Retinal pigment epithelial cell (primary cell): ENCODE measurements at regions not wholly inside any gene's neighbourhood (a gene's known extent, or its start where the extent isn't known, plus 50 kb on each side); places are given as distances from the start of the nearest gene placed in this dataset.

Experiments used
- DNase-seq: peaks from one replicate; pipeline ENCODE4 v3.0.0-alpha.2; 2010; ENCODE audit warnings: low read depth
- H3K4me3 ChIP-seq: 2 replicates; pipeline ENCODE4 v1.5.1; 2011; ENCODE audit warnings: mild to moderate bottlenecking, low read length, control low read depth, moderate library complexity
- CTCF ChIP-seq: conservative IDR thresholded peaks from 2 replicates; pipeline ENCODE4 v1.5.1; 2011; ENCODE audit warnings: low read depth, low read length, control low read depth, inconsistent platforms

GRCh38 chr5:136853971-136854370, 488.6 kb upstream of the TRPC7 start:
- DNase-seq, result no peak
- no peak overlapping the region for H3K4me3 ChIP-seq
- no peak for TF ChIP-seq CTCF

GRCh38 chr5:136840601-136841000, 475.3 kb upstream of the TRPC7 start:
- H3K4me3 ChIP-seq, result no peak overlapping the region
- no peak for TF ChIP-seq CTCF
- DNase-seq, result no peak

- no peak overlapping the region for H3K4me3 ChIP-seq
- no peak for TF ChIP-seq CTCF
- no peak for DNase-seq
These were observed 470.7 kb upstream of the TRPC7 start for GRCh38 chr5:136836093-136836492.

GRCh38 chr5:136820848-136821247, 455.5 kb upstream of the TRPC7 start:
- TF ChIP-seq CTCF, result no peak
- DNase-seq, result no peak
- no peak overlapping the region for H3K4me3 ChIP-seq

GRCh38 chr5:136819526-136820302, 454.4 kb upstream of the TRPC7 start:
- no peak overlapping the region for H3K4me3 ChIP-seq
- TF ChIP-seq CTCF, result no peak

GRCh38 chr5:136816327-136816726, 451.0 kb upstream of the TRPC7 start:
- no peak overlapping the region for H3K4me3 ChIP-seq
- no peak for TF ChIP-seq CTCF
- no peak for DNase-seq

More at GRCh38 chr5:136819526-136820302, 454.4 kb upstream of the TRPC7 start:
- no peak for DNase-seq
